HG03565 (cell line): ENCODE measurements at regions not wholly inside any gene's neighbourhood (a gene's known extent, or its start where the extent isn't known, plus 50 kb on each side); places are given as distances from the start of the nearest gene placed in this dataset.

Experiments
- ATAC-seq: cut with Tn5 transposase; IDR thresholded peaks from one replicate; pipeline ENCODE4 v1.9.1; 2021; ENCODE audit warnings: mild to moderate bottlenecking, moderate library complexity; ENCODE audit not compliant: unreplicated experiment

- ATAC-seq = no peak
These were observed 540.8 kb downstream of the BNC2 start for GRCh38 chr9:16329671-16330113.

GRCh38 chr9:16331031-16331430, 539.4 kb downstream of the BNC2 start:
- no peak for ATAC-seq

GRCh38 chr9:16331527-16331926, 538.9 kb downstream of the BNC2 start:
- no peak for ATAC-seq

- ATAC-seq = no peak
These were observed 536.8 kb downstream of the BNC2 start for GRCh38 chr9:16333691-16334090.

GRCh38 chr9:16335788-16336580, 534.5 kb downstream of the BNC2 start:
- ATAC-seq = no peak

- ATAC-seq = no peak
These were observed 533.6 kb downstream of the BNC2 start for GRCh38 chr9:16336833-16337232.

GRCh38 chr9:16337322-16338029, 533.0 kb downstream of the BNC2 start:
- ATAC-seq = no peak

GRCh38 chr9:16341177-16341576, 529.3 kb downstream of the BNC2 start:
- no peak for ATAC-seq

- ATAC-seq = no peak
These were observed 528.0 kb downstream of the BNC2 start for GRCh38 chr9:16342246-16343020.

- no peak for ATAC-seq
These were observed 526.9 kb downstream of the BNC2 start for GRCh38 chr9:16343249-16344237.

- no peak for ATAC-seq
These were observed 526.1 kb downstream of the BNC2 start for GRCh38 chr9:16344343-16344742.

- no peak for ATAC-seq
These were observed 524.6 kb downstream of the BNC2 start for GRCh38 chr9:16345902-16346301.

GRCh38 chr9:16347886-16348285, 522.6 kb downstream of the BNC2 start:
- ATAC-seq = no peak

GRCh38 chr9:16348531-16348930, 521.9 kb downstream of the BNC2 start:
- no peak for ATAC-seq

- no peak for ATAC-seq
These were observed 518.2 kb downstream of the BNC2 start for GRCh38 chr9:16352251-16352650.

GRCh38 chr9:16352791-16353401, 517.6 kb downstream of the BNC2 start:
- ATAC-seq = no peak

GRCh38 chr9:16356196-16356765, 514.2 kb downstream of the BNC2 start:
- no peak for ATAC-seq

GRCh38 chr9:16357828-16358227, 512.6 kb downstream of the BNC2 start:
- no peak for ATAC-seq

- ATAC-seq = no peak
These were observed 511.7 kb downstream of the BNC2 start for GRCh38 chr9:16358751-16359150.
